PC-9 (cell line): ENCODE measurements at regions not wholly inside any gene's neighbourhood (a gene's known extent, or its start where the extent isn't known, plus 50 kb on each side); places are given as distances from the start of the nearest gene placed in this dataset.
"Not testable (repeated sequence)": the region's sequence is repeated elsewhere in the genome, so short reads cannot be mapped to it uniquely, and the experiment has no call there.

Source experiments
- BruUV-seq: library from RNA; stranded (reverse); fragments of 400-500 nt; replicated peaks from 2 replicates; lab custom pipeline; 2021; lab: Mats Ljungman, UMichigan
- CTCF ChIA-PET: fragments of 300-600 bp; sonication (Branson Sonifier 250); formaldehyde crosslinking; loops from one replicate; lab custom pipeline; 2022; ENCODE audit warnings: antibody characterized with exemption; lab: Charles Lee
- POLR2A ChIA-PET: fragments of 300-600 bp; sonication (Branson Sonifier 250); formaldehyde crosslinking; loops from one replicate; lab custom pipeline; 2022; ENCODE audit warnings: antibody characterized with exemption; ENCODE audit not compliant: unreplicated experiment; lab: Charles Lee
- DNase-seq, 2 experiments: peaks; one replicate each; pipeline versions ENCODE4 v3.0.0 to v3.0.0-alpha.2; 2015 to 2022; ENCODE audit warnings: mixed read lengths in 1 of 2
- H2AFZ ChIP-seq: fragments of 200-600 bp; sonication (generic); 2 replicates; pipeline ENCODE4 v1.8.1; 2017; ENCODE audit warnings: antibody characterized with exemption
- H3F3A ChIP-seq: fragments of 200-600 bp; sonication (generic); 2 replicates; pipeline ENCODE4 v1.8.1; 2017; ENCODE audit warnings: antibody characterized with exemption, mild to moderate bottlenecking, low read depth; ENCODE audit not compliant: insufficient read depth
- H3K27ac ChIP-seq: fragments of 200-600 bp; sonication (generic); 2 replicates; pipeline ENCODE4 v1.6.1; 2016; ENCODE audit warnings: mixed run types
- H3K27me3 ChIP-seq: fragments of 200-600 bp; sonication (generic); 2 replicates; pipeline ENCODE4 v1.6.1; 2016; ENCODE audit warnings: low read depth, mixed run types; ENCODE audit not compliant: insufficient read depth
- H3K36me3 ChIP-seq: fragments of 200-600 bp; sonication (generic); 2 replicates; pipeline ENCODE4 v1.6.1; 2016; ENCODE audit warnings: low read depth, mixed run types
- H3K4me1 ChIP-seq: fragments of 200-600 bp; sonication (generic); replicated peaks from 2 replicates; pipeline ENCODE4 v1.6.1; 2016; ENCODE audit warnings: mixed run types; ENCODE audit not compliant: insufficient read depth
- H3K4me2 ChIP-seq: fragments of 200-600 bp; sonication (generic); 2 replicates; pipeline ENCODE4 v1.6.1; 2017; ENCODE audit warnings: mixed run types
- H3K4me3 ChIP-seq: fragments of 200-600 bp; sonication (generic); 2 replicates; pipeline ENCODE4 v1.6.1; 2016; ENCODE audit warnings: mixed run types
- H3K79me2 ChIP-seq: fragments of 200-600 bp; sonication (generic); 2 replicates; pipeline ENCODE4 v1.6.1; 2017; ENCODE audit warnings: low read depth, mixed run types
- H3K9me2 ChIP-seq: fragments of 200-600 bp; sonication (generic); 2 replicates; pipeline ENCODE4 v1.8.1; 2017; ENCODE audit warnings: mild to moderate bottlenecking; ENCODE audit not compliant: insufficient read depth
- H3K9me3 ChIP-seq: fragments of 200-600 bp; sonication (generic); 2 replicates; pipeline ENCODE4 v1.8.1; 2016; ENCODE audit warnings: low read depth; ENCODE audit not compliant: insufficient read depth
- H4K20me1 ChIP-seq: fragments of 200-600 bp; sonication (generic); 2 replicates; pipeline ENCODE4 v1.8.1; 2017; ENCODE audit not compliant: insufficient read depth
- CTCF ChIP-seq: fragments of 200-600 bp; sonication (generic); conservative IDR thresholded peaks from 2 replicates; pipeline ENCODE4 v1.6.1; 2017; ENCODE audit warnings: mixed run types, antibody characterized with exemption, mild to moderate bottlenecking, moderate library complexity
- EZH2 ChIP-seq: fragments of 200-600 bp; sonication (generic); IDR thresholded peaks from 2 replicates; pipeline ENCODE4 v1.8.0; 2017; ENCODE audit warnings: antibody characterized with exemption, low read depth
- intact Hi-C: fragments of 100-400 bp; cut with micrococcal nuclease; formaldehyde crosslinking; loops from one replicate; pipeline ENCODE4 v1.10.0; 2022; ENCODE audit not compliant: unreplicated experiment

GRCh38 chr2:45096996-45097395 lies 87.7 kb upstream of the SIX2 start:
- Histone ChIP-seq H2AFZ (no peak overlapping the region), H3K79me2 (no peaks in the 10 kb centered on the region), H3K27me3 (no peaks in the 10 kb centered on the region), H3K4me2 (no peak overlapping the region), H3F3A (peaks cover 4% of the 10 kb centered on the region), H3K27ac (no peak overlapping the region), H3K9me2 (no peaks in the 10 kb centered on the region), H4K20me1 (no peaks in the 10 kb centered on the region), H3K4me3 (no peak overlapping the region), H3K9me3 (no peaks in the 10 kb centered on the region), H3K4me1 (peaks cover 3% of the 10 kb centered on the region), H3K36me3 (no peaks in the 10 kb centered on the region)
- TF ChIP-seq EZH2 (no peak), CTCF (no peak)
- intact Hi-C loops: no loop called here
- POLR2A ChIA-PET: no interaction called here
- no TSS peak for BruUV-seq
- CTCF ChIA-PET: no interaction called here
- no peak for DNase-seq

GRCh38 chr2:45096038-45096437 lies 86.8 kb upstream of the SIX2 start:
- intact Hi-C loops, H3F3A ChIP-seq, H2AFZ ChIP-seq, H3K27ac ChIP-seq, DNase-seq, POLR2A ChIA-PET, H3K36me3 ChIP-seq, H3K79me2 ChIP-seq, H3K4me1 ChIP-seq, H3K4me3 ChIP-seq, CTCF ChIA-PET, BruUV-seq, H3K4me2 ChIP-seq, H3K9me3 ChIP-seq, H3K27me3 ChIP-seq, H4K20me1 ChIP-seq, H3K9me2 ChIP-seq: not testable (repeated sequence)

GRCh38 chr2:45093663-45094062 lies 84.4 kb upstream of the SIX2 start:
- intact Hi-C loops: no loop called here
- POLR2A ChIA-PET: no interaction called here
- Histone ChIP-seq H3K79me2 (no peaks in the 10 kb centered on the region), H3K36me3 (no peaks in the 10 kb centered on the region), H3K9me2 (no peaks in the 10 kb centered on the region), H3K9me3 (no peaks in the 10 kb centered on the region), H3F3A (no peaks in the 10 kb centered on the region; the same call in 1 of the 2 replicates), H3K27me3 (no peaks in the 10 kb centered on the region), H4K20me1 (no peaks in the 10 kb centered on the region), H3K27ac (no peak overlapping the region), H3K4me1 (no peaks in the 10 kb centered on the region), H3K4me2 (no peak overlapping the region), H2AFZ (no peak overlapping the region), H3K4me3 (no peak overlapping the region)
- TF ChIP-seq EZH2 (no peak), CTCF (no peak)
- DNase-seq: no peak
- CTCF ChIA-PET: no interaction called here
- BruUV-seq: no TSS peak

GRCh38 chr2:45093181-45093580 lies 83.9 kb upstream of the SIX2 start:
- CTCF ChIA-PET: no interaction called here
- no peak for TF ChIP-seq EZH2
- TF ChIP-seq CTCF: no peak
- no peak overlapping the region for H3K4me2 ChIP-seq
- no TSS peak for BruUV-seq
- H3K27me3 ChIP-seq: no peaks in the 10 kb centered on the region
- H2AFZ ChIP-seq: no peak overlapping the region
- no peaks in the 10 kb centered on the region for H3K36me3 ChIP-seq
- H3K79me2 ChIP-seq: no peaks in the 10 kb centered on the region
- no peak overlapping the region for H3K27ac ChIP-seq
- no peak overlapping the region for H3K4me3 ChIP-seq
- H3K4me1 ChIP-seq: no peaks in the 10 kb centered on the region
- DNase-seq: no peak
- no peaks in the 10 kb centered on the region for H3K9me2 ChIP-seq
- intact Hi-C loops: no loop called here
- no peaks in the 10 kb centered on the region; the same call in 1 of the 2 replicates for H3F3A ChIP-seq
- POLR2A ChIA-PET: no interaction called here
- H4K20me1 ChIP-seq: no peaks in the 10 kb centered on the region
- no peaks in the 10 kb centered on the region for H3K9me3 ChIP-seq
